ENCODE measurements at regions not wholly inside any gene's neighbourhood (a gene's known extent, or its start where the extent isn't known, plus 50 kb on each side); places are given as distances from the start of the nearest gene placed in this dataset.

DNA sequence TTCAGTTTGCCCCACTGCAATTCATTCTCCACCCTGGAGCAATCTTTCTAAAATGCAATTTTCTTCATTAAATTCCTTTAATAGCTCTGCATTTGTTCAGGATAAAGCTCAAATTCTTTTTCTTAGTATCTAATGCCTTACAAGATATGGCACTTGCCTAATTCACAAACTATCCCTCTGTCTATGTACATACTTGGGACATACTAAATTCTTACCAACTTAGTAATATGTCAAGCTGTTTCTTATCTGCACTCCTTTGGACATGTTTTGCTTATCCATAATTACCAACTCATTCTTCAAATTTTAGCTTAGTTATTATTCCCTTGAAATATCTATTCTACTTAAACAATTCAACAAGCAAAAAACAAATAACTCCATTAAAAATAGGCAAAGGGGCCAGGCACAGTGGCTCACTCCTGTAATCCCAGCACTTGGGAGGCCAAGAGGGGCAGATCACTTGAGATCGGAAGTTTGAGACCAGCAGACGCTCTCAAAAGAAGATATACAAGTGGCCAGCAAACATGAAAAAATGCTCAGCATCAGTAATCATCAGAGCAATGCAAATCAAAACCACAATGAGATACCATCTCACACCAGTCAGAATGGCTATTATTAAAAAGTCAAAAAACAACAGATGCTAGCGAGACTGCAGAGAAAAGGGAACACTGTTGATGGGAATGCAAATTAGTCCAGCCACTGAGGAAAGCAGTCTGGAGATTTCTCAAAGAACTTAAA is 96.9 kb downstream of the FAM76B start:
- no peak for DNase-seq (ENCODE audit: low read depth in 2 of 2)

GRCh38 chr11:95690100-95690499 is 99.5 kb downstream of the FAM76B start:
- no peak for DNase-seq (ENCODE audit: low read depth in 2 of 2)

DNA sequence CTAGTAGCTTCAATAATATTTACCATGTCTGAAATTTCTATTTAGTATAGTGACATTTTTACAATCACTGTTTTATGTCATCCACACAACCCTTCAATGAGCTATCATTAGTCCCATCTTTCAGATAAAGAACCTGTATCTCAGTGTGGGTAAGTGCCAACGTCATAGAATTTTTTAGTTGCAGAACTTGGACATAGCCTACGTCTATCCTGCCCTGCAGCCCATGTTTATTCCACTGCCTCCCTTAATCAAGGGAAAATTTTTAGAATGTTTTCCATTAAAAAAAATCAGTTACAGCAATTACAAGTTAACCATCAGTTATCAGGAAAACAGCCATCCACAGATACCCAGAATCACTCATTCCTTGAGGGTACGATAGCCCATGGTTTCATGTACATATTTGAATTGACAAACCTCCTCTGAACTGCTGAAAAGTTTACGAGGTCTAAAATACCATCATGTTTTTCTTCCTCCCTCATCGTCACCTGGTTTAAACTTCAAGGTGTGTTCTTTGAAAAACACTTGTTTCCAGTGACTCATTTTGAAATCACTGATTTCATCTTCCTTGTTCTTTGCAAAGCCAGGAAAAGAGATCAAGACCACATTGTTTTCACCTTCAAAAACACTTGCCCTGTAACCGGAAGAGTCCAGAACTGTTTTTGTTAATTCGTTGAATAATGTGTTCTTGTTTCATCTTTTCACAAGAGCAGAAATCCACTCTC is 100.9 kb downstream of the FAM76B start:
- peak; percentile 56 to 64 for DNase-seq (ENCODE audit: low read depth in 2 of 2)

DNA sequence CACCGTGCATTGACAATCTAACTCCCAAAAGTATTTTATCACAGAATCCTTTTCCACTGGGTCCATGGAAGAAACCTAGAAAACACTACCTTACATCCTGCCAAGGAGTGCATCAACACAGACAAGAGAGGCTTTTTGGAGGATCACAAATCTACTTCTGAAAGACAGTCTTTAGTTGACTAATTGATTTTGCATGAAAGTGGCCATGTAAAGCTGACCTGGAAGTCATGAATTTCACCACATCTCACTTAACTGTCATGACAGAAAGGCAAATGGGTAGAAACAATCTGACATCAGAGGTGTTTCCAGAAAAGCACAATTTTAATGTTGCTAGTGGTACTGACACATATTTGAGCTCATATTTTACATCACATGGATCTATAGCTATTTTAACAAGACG is 101.6 kb downstream of the FAM76B start:
- DNase-seq (ENCODE audit: low read depth in 2 of 2): no peak

DNA sequence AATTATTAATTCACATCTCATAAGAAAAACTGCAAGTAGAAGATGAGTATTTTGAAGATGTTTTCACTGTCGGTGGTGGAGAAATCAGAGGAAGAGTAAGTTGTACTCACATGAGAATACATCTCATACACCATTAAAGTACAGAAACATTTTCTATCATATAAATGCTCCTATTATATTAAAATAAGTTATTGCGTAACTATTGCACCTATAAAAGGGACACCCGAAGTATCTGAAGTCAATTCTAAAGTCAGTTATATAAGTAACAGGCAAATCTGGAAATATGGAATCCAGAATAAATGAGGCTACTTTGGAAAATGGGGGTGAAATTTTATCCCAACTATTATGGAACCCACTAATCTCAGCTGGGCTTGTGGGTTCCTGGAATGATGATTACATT is 103.3 kb downstream of the FAM76B start:
- no peak for DNase-seq (ENCODE audit: low read depth in 2 of 2)

GRCh38 chr11:95684701-95685100 is 104.9 kb downstream of the FAM76B start:
- no peak for DNase-seq (ENCODE audit: low read depth in 2 of 2)

GRCh38 chr11:95684170-95684569 is 105.4 kb downstream of the FAM76B start:
- no peak for DNase-seq (ENCODE audit: low read depth in 2 of 2)

GRCh38 chr11:95682552-95682951 is 107.0 kb downstream of the FAM76B start:
- DNase-seq (ENCODE audit: low read depth in 2 of 2): peak; percentile 92 to 96

- DNase-seq (ENCODE audit: low read depth in 2 of 2): peak in 1 of 2 donors; percentile 23
Observed at GRCh38 chr11:95680169-95680929, 109.2 kb downstream of the FAM76B start.

DNA sequence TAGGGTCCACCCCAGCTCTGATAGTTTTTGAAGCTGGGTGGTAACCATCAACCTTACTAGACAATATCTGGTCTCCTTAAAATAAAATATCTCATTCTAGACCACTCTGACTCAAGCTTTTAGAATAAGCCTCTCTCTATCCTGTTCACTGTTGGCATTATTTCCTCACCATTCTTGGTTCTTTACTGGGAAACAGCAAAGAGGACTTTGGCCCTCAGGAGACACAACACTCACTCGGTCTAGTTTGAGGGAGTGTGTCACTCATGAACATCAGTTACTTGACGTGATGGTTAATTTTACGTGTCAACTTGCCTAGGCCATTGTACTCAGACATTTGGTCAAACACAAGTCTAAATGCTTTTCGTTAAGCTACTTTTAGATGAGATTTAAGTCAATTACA is 110.6 kb downstream of the FAM76B start:
- no peak for DNase-seq (ENCODE audit: low read depth in 2 of 2)

GRCh38 chr11:95676308-95676707 is 113.3 kb downstream of the FAM76B start:
- no peak for DNase-seq (ENCODE audit: low read depth in 2 of 2)

DNA sequence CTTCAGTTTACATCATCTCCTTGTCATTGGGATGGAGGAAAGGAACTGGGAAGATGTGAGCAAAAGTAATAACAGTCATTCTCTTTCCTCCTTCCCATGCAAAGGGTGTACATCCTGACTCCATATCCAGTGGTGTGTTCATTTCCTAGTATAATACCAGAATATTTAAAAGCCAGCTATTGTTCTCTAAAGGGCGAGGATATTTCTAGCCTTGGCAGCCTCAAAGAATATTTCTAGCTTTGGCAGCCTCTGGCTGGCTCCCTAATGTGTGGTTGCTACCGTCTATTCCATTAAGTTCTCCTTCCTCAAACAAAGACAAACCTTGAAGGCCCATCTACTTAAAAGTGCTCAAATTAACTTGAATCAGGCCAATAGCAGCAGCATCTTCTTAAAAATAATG is 114.0 kb downstream of the FAM76B start:
- no peak for DNase-seq (ENCODE audit: low read depth in 2 of 2)

DNA sequence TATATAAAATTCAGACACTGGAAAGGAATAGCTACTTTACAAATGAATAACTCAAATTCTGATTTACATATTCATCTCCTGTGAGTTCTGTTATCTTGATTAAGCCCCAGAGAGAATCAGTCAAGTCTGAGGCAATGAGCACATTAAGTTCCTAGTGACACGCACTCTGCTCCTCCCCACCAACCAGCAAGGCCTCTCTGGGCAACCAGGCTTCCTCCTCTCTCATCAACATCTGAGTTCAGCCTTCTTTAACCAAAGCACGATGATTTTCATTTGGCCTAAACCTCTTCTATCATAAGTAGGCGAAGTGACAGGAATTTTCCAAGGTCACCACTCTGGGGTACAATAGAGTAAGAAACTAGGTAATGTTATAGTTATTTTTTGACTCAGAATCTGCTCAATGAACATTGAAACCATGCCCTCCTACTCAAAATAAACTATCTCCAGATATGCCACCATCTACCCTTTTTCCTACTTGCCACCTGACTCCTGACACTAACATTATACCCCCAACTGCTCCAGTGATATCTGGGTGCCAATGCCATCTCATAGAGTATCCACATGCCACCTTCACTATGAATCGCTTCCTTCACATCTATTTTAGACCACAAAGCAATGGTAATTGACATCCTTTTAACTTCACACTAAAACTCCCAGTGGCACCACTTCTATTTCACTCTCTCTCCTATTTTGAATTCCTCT is 114.8 kb downstream of the FAM76B start:
- no peak for DNase-seq (ENCODE audit: low read depth in 2 of 2)

DNA sequence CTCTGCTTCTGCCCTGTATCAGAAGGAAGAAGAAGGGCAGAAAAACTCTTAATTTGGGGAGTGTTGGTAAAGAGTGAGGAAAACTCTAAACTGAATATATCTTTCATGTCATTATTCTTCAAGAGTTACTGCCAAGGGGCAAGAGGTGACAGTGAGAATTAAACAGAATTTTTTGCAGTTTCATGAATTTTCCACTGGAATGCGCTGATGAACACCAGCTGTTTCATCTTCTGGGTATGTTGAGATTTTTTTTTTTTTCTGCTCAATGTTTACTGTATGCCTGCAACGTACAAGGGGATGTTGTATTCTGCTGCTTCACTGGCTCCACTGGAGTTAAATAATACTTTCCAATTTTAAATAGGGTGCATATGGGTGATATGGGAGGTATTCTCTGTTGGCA is 117.8 kb downstream of the FAM76B start:
- no peak for DNase-seq (ENCODE audit: low read depth in 2 of 2)

DNA sequence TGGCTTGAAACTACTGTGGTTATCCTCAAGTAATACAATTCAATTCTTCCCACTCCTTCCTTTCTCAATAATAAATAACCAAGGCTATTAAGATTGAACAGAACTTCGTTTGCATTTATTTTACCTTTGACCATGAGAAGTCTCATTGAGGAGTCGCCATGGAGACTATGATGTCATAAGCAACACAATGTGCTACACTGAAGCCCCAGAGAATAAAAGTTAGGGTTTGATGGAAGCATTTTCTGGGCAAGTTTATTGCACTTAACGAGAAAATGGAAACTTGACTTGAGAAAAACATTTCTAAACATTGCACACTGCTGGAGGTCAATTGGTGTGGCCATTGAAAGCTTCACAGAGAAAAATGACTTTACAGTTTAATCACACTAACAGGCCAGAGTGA is 121.5 kb downstream of the FAM76B start:
- no peak for DNase-seq (ENCODE audit: low read depth in 2 of 2)

DNA sequence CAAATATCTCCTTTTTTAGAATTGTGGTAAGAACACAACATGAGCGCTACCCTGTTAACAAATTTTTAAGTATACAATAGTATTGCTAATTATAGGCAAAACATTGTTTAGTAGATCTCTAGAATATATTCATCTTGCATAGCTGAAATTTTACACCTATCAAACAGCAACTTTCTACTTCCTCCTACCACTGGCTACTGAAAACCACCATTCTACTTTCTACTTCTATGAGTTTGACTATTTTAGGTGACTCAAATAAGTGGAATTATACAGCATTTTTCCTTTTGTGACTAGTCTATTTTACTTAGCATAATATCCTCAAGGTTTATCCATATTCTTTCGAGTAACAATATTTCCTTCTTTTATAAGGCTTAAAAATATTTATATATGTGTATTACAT is 128.4 kb downstream of the FAM76B start:
- DNase-seq (ENCODE audit: low read depth in 2 of 2): no peak

DNA sequence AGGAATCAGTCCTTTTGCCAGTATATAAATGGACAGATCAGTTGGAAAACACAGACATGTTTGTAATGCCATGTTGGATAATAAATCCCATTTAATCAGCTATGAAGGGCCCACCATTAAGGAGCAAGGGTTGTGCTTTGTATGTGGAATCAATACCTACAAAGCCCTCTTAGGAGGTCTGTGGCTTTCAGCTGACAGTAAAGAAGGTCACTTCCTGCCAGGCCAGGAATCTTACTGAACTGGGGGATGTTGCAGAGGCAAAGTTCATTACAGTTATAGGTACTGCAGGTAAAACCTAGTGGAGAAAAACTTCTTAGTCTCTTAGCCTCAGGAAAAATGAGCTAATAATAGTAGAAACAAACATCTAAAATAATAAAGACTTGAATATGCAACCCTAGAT is 129.5 kb downstream of the FAM76B start:
- DNase-seq (ENCODE audit: low read depth in 2 of 2): no peak

DNA sequence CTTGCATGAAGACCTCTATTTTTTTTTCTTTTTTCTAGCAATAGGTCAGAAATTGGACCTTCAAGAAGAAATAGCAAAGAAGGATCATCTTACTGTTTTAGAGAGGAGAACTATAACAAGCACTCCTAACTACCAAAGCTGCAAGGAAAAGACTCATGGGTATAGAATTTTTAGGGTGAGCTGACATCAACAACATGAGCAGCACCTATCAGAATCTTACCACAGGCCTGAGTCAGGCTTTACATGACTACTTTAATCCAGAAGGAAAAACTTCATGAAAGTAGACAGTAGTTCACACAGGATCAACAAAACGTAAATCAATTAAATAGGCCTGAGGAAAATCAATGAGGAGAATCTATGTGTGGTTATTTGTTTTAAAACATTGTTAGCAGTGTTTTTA is 130.5 kb downstream of the FAM76B start:
- no peak for DNase-seq (ENCODE audit: low read depth in 2 of 2)

DNA sequence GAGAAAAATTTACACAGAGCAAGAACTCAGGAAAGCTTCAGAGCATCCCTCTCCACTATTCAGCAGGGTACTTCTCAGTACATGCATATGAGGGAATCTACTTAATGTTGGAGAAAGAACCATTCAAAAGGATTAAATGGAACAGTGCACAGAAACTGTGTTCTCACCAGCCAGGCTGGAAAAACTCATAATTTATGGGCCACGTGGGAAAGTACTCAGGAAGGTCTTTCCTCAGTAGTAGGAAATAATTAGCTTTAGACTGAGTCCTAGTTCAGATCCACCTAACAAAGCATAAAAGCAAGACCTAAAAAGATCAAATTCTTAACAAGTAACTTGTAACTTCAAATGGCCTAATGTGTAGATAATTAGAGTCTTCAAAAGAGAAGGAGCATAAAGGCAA is 134.0 kb downstream of the FAM76B start:
- DNase-seq (ENCODE audit: low read depth in 2 of 2): no peak

GRCh38 chr11:95653680-95654079 is 135.9 kb downstream of the FAM76B start:
- no peak for DNase-seq (ENCODE audit: low read depth in 2 of 2)

DNA sequence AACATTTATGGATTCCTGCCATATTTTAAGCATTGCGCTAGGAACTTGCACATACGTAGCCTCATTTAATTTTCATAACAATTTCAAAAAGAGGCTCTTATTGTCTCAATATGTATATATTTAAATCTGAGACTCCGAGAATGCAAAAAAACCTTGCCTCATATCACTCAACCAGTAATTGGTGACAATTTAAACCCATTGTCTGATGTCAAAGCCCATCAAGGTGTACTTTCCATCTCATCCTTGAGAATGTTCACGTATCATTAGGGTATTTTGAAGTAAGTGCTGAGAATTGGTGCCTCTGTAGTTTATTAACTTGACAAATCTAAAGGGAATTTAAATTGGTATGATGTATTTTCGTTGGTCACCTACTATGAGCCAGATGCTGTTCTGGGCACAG is 136.5 kb downstream of the FAM76B start:
- no peak for DNase-seq (ENCODE audit: low read depth in 2 of 2)

DNA sequence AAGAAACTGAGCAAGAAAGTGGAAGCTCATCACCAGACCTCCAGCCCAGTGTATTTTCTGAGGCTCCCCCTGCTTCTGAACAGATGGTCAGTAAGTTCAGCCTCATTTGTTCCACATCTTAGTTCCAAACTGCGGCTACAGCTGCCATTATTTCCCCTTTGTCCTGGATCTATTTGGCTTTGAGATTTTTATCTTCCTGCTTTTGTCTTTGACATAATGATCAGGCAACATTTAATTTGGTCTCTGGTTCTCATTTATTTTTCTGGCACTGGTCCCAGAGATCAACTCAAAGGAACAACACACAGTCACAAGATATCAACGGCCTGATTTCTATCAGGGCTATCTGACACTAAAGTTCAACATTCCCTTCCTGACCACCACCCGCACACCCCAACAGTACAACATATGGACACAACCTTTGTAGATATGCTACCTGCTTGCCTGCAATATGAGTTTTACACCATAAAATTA is 137.5 kb downstream of the FAM76B start:
- DNase-seq (ENCODE audit: low read depth in 2 of 2): peak; percentile 22 to 74
